GM20431 (cell line): ENCODE measurements at regions not wholly inside any gene's neighbourhood (a gene's known extent, or its start where the extent isn't known, plus 50 kb on each side); places are given as distances from the start of the nearest gene placed in this dataset.
"Not testable (repeated sequence)": the region's sequence is repeated elsewhere in the genome, so short reads cannot be mapped to it uniquely, and the experiment has no call there.

ENCODE experiments used
- in situ Hi-C: fragments of 300-500 bp; cut with MseI, MboI; formaldehyde crosslinking; loops from one replicate; pipeline ENCODE4 v1.15.0; 2020; ENCODE audit warnings: low sequenced_read_pairs; ENCODE audit not compliant: unreplicated experiment

DNA sequence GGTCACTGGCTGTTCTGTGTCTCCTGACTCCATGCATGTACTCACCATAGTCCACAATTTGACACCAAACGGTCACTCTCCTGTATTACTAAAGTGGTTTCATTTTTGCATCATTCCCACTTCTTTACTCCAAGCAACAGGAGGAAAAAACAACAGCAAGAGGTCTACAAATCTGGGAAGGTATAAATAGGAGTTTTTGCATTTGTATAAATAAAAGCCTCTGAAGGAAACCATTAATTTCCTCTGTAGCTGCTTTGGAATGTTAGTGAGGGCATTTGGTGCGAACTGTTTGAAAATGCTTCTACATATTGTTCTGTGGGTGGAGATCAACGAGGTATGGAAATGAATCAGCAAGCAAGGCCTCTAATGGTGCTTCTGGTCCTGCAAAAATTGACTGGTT lies 148.5 kb upstream of the DLX2 start:
- in situ Hi-C loops, result no loop called here

DNA sequence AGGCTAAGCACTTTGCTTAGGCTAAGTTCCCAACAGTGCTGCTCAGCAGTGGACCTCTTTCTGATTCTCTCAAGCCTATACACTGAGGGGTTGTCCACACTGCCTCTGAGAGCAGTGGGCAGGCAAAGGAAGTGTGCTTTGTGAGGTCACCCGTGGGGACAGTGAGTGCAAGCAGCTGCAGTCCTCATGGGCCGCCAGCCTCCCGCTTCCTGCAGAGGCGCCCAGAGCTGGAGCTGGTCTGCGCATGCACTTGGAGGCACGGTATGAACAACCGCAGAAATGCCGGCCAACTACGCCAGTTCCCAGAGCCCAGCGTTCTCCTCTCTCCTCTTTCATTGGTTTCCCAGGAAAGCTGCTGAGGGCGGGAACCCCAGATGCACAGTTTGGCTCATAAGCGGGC lies 149.5 kb upstream of the DLX2 start:
- in situ Hi-C loops, result no loop called here

DNA sequence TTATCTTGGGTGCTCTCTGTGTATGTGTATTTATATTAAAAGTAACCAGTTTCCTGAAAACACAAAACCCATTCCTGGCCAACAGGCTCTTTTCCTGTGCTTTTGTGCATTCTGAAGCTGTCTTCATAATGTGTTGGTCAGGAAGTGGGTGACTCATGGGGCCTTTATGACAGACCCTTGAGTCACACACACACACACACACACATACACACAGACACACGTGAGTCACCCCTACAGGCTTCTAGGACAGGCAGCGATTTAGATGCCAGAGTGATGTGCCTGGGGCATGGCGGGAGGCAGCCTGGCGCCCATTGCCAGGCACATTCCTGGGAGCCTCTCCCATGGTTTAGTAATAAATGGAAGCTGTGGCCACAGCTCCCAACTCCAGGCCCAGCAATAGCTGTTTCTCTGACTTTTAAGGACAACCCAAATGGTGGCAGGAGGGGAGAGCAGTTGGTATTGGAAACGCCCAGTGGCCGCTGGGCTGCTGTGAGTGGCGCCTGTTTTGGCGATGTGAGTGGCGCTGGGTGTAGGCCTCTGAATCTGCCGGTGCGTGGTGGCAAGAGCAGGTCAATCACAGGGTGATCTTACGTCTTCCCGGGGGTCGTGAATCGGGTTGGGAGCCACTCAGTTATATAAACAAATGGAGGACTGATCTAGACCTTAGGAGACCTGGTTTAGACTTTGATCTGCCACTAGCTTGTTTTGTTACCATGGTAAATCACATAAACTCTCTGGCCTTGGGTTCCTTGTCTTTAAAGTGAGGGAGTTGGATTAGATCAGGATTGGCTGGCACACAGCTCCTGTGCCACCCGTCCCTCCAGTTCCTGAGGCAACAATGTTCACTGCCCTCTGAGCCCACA lies 150.7 kb upstream of the DLX2 start:
- in situ Hi-C loops, result no loop called here

DNA sequence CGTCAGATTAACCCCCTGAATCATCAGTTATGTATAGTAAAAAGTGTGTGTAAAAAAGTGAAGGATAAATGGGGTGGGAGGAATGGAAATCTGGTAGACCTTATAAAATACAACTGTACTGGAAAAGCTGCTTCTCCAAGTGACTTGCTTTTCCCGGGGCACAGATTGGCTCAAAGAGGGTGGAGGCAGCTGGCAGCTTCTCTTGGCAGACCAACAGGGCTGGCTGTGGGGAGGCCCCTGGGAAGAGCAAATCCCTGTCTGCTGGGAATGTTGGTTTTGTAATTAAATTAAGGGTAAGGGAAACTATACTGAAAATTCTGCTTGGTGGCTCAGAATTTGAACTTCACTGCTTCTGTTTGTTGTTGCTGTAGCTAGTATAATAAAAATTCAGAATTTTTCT lies 154.2 kb upstream of the DLX2 start:
- in situ Hi-C loops, result no loop called here

DNA sequence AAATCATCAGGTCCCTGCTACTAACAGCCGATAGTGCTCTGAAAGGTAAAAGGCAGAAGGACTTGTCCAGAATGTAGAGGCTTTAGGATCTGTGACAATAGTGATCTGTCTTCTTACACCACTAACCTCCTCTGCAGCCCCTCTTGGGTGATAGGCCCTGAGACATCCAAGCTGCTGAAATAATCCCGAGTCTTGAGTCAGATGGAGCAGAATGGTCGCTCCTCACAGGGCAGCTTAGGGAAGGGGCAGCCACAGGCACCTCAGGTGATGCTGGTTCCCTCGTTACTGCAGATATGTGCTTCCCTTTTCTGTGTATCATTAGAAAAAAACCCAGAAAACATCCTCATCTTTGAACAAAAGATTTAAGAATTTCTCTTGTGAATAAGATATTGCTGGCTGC lies 157.1 kb upstream of the DLX2 start:
- in situ Hi-C loops, result no loop called here

DNA sequence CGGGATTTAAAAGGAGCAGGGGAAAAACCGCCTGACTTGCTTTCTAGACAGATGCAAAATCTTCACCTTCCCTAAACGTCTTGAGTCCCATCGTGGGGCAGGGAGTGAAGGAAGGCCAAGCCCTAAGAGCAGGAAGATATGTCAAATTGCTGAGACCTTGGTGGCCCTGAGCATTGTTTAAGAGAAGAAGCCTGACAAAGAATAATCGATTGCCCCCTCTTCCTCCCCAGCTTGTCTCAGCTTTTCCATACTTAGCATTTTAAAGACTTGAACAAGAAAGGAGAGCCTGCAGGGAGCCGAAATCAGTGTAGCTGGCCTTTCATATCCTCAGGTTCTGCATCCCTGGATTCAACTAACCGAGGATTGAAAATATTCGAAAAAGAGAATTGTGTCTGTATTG lies 157.6 kb upstream of the DLX2 start:
- in situ Hi-C loops, result no loop called here

DNA sequence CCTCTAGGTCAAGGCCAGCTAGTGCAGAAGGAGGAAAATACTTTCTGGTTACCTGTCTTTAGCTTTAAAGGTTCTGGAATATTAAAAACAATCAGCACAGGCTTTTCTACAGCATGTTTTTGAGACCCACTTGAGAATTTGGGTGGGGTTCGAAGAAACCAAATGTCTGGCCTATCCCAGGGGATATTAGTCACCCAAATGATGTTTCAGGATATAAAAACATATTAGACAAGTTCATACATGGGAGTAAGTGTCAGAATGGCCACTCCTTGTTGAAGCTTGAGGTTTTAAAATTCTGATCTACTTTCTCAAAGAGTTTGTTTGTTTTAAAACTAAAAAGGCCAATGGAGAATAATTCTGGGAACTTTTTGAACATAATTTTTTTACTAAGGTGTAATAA lies 158.6 kb upstream of the DLX2 start:
- in situ Hi-C loops, result no loop called here

DNA sequence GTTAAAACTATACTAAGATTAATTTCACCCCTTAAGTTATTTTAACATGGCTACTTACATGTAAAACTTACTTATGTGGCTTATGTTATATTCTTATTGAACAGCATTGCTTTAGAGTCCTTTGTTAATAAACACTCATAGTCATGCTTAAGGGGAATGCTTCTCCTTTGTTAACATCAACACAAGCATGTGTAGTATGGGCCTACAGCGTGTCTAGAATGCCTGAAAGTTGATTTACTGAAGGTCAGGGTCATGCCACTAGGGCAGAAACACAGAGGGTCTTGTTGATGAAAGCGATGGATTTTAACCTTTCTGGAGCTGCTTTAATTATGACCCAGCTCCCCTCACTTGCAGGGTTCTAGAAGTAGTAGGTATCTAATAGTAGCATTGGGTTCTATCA lies 159.8 kb upstream of the DLX2 start:
- in situ Hi-C loops, result no loop called here

DNA sequence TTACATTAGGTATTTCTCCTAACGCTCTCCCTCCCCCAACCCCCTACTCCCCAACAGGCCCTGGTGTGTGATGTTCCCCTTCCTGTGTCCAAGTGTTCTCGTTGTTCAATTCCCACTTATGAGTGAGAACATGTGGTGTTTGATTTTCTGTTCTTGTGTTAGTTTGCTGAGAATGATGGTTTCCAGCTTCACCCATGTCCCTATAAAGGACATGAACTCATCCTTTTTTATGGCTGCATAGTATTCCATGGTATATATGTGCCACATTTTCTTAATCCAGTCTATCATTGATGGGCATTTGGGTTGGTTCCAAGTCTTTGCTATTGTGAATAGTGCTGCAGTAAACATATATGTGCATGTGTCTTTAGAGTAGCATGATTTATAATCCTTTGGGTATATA lies 162.1 kb upstream of the DLX2 start:
- in situ Hi-C loops, result not testable (repeated sequence)

DNA sequence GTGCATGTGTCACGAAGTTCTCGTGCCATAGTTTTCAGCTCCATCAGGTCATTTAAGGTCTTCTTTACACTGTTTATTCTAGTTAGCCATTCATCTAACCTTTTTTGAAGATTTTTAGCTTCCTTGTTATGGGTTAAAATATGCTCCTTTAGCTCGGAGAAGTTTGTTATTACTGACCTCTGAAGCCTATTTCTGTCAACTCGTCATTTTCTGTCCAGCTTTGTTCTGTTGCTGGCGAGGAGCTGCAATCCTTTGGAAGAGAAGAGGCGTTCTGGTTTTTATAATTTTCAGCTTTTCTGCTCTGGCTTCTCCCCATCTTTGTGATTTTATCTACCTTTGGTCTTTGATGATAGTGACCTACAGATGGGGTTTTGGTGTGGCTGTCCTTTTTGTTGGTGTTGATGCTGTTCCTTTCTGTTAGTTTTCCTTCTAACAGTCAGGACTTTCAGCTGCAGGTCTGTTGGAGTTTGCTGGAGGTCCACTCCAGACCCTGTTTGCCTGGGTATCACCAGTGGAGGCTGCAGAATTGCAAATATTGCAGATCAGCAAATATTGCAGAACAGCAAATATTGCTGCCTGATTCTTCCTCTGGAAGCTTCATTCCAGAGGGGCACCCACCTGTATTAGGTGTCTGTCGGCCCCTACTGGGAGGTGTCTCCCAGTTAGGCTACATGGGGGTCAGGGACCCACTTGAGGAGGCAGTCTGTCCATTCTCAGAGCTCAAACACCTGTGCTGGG lies 157.7 kb upstream of the ITGA6 start:
- in situ Hi-C loops, result not testable (repeated sequence)

DNA sequence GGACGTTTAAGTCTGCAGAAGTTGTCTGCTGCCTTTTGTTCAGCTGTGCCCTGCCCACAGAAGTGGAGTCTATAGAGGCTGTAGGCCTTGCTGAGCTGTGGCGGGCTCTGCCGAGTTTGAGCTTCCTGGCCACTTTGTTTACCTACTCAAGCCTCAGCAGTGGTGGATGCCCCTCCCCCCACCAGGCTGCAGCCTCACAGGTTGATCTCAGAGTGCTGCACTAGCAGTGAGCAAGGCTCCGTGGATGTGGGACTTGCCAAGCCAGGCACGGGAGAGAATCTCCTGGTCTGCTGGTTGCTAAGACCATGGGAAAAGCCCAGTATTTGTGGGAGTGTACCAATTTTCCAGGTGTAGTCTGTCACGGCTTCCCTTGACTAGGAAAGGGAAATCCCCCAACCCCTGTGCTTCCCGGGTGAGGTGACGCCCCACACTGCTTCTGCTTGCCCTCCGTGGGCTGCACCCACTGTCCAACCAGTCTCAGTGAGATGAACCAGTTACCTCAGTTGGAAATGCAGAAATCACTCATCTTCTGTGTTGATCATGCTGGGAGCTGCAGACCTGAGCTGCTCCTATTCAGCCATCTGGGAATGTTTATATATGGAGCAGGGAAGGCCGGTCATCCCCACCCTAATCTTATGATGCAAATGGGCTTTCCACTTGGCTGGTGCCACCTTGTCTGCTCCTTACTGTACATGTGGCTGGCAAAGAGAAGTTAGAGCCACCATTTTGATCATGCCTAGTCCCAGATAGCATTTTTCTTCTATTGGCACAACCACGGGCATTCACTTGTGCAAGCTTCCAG lies 156.9 kb upstream of the ITGA6 start:
- in situ Hi-C loops, result no loop called here

DNA sequence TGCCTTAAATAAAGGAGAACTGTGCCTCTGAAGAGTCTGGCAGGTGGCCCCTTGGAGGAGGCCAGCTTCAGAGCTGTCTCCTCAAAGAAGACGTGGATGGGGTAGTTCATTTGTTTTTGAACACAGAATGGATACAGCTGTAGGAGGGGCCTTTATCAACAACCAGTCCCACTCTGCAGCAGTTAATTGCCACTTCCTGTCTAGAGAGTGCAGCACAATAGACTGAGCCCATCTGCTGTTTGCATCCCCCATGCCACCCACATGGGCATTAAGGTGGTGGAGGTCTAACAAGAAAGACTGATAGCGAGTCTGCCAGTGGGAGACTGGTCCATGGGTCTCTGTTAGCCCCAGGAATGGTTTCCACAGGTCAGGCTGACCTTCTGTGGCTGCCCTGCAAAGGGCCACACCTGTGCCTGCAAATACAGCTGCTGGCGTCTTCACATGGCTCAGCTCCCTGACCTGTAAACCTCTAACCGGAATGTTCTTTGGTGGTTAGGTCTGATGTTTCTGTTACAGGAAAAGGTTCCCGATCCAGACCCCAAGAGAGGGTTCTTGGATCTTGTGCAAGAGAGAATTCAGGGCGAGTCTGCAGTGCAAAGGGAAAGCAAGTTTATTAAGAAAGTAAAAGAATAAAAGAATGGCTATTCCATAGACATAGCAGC lies 153.3 kb upstream of the ITGA6 start:
- in situ Hi-C loops, result no loop called here

DNA sequence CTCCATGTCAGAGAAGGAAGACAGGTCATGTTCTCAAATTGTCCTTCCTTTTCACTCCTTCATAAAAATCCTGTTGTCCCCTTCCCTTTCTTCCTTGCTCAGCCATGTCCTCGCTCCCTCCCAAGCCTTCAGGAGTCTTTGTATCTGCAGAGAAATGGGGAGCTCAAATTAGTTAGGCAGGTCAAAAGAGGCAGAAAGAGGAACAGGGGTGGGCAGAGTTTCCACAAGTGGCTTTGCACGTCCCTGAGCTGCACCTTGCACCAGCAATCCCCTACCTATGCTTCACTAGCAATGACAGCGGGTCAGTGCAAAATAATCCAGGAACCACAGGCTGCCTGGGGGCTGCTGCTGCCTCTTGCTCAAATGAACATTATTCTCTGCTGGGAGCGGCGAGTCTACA lies 152.1 kb upstream of the ITGA6 start:
- in situ Hi-C loops, result no loop called here

DNA sequence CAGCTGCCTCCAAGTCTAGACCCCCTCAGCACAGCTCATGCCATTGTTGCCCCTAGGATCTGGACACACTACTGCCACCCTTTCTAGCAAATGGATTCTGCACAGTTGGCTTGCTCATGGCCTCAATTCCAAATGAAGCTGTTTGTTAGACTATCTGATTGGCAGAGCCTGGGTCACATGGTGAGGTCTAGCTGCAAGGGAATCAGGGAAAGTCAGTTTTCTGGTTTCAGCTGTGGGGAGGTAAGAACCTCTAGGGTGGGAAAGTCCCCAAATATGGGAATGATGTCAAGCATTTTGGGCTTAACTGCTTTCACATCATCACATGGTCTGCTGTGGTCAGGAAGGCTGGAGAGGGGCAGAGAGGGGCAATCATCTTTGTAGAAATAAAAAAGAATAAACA lies 150.4 kb upstream of the ITGA6 start:
- in situ Hi-C loops, result no loop called here

DNA sequence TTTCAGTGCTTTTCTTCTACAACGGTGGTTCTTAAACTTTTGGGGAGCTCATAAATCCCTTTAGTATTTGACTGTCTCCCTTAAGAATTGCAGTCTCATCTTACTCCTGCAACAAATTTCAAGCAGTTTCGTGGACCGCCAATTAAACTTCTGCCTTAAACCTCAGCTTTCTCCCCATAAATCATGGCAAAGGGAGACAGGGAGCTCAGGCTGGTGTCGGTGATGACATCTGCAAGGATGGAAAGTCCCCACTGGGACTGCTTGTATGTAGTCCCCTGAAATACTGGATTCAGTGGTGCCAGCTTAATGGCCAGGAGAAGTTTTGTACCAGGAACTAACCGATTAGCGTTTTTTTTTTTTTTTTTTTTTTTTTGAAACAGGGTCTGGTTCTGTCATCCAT lies 148.7 kb upstream of the ITGA6 start:
- in situ Hi-C loops, result no loop called here

DNA sequence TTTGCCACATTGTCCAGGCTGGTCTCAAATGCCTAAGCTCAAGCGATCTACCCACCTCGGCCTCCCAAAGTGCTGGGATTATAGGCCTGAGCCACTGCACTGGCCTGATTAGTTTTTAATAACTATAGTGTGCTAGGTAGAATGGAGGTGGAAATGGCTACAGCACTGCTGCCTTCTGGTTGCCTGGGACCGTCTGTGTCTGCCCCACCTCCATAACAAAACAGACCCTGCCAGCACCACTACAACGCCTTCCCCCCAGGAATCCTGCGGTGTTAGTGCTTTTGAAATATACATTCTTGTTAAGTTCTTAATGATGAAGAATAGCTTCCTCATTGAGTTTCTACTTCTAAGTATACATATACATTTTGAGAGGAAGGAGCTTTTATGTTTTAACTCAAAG lies 148.2 kb upstream of the ITGA6 start:
- in situ Hi-C loops, result no loop called here

DNA sequence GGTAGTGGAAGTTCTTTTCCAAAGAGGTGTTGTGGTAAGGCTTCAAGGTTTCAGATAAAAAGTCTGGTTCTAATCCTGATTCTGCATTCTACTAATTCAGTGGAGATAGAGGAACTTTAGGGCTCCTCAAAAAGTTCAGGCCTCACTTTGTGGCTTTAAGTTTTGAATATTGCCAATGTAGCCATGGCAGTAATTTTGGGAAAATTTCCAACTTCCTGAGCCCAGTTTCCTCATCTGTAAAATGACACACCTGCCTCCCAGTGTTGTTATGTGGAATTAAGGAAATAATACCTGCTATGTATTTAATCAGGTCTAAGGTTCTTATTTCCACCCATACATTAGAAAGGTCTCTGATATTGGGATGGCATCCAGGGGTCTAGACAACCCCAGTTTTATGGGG lies 147.6 kb upstream of the ITGA6 start:
- in situ Hi-C loops, result no loop called here

DNA sequence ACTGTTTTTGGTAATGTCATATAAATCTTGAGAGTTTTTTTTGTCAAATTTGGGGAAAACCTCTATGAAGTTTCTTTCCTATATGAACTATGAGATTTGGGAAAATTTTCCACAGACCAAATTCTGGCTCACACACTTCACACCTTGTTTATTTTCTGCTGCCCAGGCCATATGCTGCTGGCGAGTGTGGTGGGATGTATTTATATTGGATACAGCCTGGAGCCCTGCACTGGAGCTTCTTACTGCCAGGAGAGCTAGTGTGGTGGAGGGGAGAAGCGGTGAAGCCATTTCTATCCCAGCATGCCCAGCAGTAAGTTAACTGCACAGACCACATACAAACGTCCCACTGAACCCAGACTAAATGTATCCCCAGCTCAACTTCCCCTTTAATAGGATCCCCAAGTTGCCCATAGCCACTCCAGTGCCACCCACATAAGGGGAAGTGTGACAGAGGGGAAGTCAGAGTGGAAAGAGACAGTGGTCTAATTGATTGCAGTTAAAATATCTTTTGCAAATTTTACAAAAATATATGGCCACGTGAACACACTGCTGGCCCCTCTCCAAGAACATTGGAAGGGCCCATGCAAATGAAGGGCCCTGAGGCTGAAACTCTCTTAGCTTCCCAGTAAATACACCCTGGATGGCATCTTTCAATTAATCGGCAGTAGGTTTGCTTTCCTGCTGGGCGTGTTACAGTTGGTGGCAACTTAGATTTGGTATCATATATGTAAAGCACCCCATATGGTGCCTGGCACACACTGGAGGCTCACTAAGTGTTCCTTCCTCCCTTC lies 146.6 kb upstream of the ITGA6 start:
- in situ Hi-C loops, result no loop called here

DNA sequence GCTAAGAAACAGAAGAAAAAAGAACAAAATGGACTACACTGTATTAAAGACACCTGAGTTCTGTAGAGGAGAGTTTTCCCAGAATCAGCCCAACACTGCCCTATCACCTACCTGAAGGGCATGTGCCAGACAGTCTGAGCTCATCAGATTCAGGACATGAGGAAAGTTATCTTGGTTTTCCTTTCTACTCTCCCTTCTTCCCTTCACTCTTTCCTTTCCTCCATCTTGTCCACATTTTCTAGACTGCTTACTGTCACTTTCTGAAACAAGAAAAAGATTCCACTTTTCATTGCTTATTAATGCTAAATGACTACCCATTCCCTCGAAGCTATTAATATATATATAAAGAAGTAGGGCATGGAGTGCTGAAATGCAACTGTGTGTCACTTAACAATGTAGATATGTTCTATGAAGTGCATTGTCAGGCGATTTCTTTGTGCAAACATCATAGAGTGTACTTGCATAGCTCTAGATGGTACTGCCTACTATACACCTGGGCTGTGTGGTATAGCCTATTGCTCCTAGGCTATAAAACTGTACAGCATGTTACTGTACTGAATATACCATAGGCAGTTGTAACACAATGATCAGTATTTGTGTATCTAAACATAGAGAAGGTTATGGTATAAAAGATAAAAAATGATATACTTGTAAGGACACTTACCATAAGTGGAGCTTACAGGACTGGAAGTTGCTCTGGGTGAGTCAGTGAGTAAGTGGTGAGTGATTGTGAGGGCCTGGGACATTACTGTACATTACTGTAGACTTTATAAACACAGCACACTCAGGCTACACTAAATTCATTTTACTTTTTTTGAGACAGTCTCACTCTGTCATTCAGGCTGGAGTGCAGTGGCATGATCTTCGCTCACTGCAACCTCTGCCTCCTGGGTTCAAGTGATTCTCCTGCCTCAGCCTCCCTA lies 145.5 kb upstream of the ITGA6 start:
- in situ Hi-C loops, result no loop called here
